NCI-H2081 (cell line): ENCODE measurements at regions not wholly inside any gene's neighbourhood (a gene's known extent, or its start where the extent isn't known, plus 50 kb on each side); places are given as distances from the start of the nearest gene placed in this dataset.
"Not testable (repeated sequence)": the region's sequence is repeated elsewhere in the genome, so short reads cannot be mapped to it uniquely, and the experiment has no call there.

Source experiments
- DNase-seq, 2 experiments: peaks; one replicate each; lab custom pipeline; 2025; lab: John Stamatoyannopoulos, UW

DNA sequence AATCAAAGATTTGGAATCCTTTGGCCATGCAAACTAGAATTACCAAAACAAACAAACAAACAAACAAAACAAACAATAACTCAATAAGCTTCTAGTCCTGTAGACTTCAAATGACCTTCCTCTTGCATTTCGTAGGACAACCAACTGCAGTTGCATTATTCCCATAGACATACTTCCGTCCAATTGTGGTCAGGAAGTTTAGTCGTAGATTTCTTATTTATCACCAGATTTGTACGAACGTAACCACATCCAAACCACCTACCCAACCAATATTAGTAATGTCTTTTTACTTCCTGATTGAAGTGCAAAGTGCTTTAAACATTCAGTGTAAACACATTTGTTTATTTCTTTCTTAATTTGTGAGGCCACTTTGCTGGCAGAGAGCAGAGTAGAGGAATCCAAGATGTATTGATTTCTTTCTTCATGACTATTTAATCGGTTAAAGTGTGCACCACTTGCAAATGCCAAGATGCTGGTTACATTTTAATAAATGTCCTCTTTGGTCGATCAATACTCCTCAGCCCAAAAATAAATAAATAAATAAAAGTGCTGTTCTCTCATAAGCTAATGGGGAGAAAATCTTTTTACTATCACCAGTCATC lies 1745.6 kb upstream of the CELF4 start:
- no peak for DNase-seq

DNA sequence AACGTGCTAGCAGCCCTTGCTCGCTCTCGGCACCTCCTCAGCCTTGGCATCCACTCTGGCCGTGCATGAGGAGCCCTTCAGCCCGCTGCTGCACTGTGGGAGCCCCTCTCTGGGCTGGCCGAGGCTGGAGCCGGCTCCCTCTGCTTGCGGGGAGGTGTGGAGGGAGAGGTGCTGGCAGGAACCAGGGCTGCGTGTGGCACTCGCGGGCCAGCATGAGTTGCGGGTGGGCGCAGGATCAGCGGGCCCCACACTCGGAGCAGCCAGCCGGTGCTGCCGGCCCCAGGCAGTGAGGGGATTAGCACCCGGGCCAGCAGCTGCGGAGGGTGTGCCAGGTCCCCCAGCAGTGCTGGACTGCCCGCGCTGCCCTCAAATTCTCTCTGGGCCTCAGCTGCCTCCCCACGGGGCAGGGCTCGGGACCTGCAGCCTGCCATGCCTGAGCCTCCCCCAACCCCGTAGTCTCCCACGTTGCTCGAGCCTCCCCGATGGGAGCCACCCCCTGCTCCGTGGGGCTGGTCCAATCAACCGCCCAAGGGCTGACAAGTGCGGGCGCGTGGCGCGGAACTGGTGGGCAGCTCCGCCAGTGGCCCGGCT lies 1743.4 kb upstream of the CELF4 start:
- DNase-seq: not testable (repeated sequence)

DNA sequence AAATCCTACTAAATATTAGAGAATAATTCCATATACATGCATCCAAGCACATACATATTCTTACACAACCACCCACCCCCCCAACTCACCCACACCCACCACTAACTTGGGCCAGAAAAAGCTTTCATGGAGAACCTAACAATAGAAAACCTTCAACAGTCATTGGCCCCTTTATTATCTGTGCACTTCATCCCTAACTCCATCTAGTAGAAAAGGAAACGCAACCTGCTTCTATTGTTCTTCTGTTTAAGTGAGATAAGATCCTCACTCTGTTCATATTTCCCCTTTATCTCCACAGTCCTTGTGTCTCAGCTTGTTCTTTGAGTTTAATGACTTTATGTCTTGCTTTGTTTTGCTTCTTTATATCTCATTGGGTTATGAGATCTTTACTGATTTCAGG lies 1740.2 kb upstream of the CELF4 start:
- no peak for DNase-seq

DNA sequence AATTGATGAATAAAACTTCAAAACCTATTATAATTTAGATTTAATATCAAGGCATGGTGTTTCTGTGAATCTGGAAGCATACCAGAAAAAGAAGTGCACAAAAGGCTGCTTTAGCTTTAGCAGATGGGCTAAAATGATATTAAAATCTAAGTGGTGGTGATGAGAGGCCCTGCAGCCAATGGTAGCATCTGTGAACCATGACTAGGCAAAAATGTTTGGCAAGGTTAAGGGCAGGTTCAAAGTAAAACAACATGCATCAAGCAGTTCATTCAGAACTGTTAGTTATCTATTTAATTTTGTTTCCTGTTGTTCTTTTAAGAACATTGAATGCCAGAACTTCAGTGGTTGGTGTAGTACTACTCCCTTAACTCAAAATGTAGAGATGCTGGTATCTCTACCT lies 1736.9 kb upstream of the CELF4 start:
- DNase-seq: no peak

DNA sequence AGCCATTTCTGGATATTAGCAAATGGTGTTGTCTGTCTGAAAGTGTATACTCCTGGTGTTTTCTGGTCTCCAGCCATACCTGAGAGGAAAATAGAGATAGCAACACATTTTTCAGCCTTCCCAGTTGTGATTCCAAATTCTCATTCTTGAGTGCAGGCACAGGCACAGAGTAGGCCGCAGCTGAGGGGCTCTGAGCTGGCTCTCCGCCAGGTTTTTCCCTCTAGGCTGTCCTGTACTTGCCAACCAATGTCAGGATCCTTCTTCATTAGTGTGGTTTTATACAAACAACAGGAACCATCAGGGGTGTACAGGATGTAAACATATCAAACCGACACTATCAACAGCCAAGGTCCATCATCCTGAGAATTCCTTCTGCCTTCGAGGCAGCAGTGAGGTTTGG lies 1733.6 kb upstream of the CELF4 start:
- no peak for DNase-seq

DNA sequence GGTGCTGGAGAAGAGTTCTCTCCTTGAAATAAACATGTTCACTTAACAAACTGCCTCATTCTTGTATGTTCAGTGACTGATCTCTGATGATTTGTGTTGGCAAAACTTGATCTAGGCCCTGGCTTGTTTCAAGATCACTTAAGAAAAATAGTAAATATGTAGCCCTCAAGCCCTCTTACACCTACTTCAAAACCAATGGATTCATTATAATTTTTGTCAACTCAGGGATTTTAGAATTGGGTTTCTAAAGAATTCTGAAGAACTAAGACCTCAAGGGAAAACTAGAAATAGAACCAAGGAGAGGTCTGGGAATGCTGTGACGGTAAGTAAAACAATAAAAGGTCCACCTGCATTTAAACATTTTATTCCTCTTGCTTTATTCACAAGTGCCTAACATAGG lies 1731.6 kb upstream of the CELF4 start:
- DNase-seq: no peak

DNA sequence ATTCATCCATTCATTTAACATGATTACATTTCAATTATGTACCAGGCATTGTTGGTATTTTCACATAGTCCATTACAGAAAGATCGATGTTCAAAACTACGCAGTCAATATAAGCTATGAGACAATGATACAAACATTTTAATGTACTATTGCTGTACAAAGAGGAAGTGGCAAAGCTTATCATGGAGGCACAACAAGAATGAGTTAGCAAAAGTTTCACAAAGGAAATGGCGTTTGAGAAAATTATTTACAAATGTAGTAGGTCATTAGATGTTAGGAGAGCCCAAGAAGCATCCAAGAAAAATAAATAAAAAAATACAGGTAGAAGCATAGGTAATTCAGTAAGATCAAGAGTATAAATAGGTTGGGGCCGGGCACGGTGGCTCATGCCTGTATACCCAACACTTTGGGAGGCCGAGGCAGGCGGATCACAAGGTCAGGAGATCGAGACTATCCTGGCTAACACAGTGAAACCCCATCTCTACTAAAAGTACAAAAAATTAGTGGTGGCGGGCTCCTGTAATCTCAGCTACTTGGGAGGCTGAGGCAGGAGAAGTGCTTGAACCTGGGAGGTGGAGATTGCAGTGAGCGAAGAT lies 1730.8 kb upstream of the CELF4 start:
- DNase-seq: no peak

DNA sequence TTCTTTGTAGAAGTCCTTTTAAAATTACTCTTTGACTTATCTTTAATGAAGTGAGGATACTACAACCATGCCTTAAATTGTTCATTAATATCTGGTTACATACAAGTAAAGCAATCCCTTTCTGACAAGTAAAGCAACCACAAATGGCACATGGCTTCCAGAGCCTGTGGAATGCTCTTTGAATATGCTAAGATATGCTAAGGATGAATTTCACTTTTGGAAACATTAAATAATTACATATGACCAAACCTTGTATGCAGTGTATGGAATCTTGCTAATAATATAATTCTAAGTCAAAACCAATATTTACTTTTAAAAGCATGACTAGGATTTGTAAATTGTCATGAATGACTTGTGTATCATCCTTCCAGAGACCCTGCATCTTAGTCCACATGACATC lies 1711.2 kb upstream of the CELF4 start:
- DNase-seq: no peak

DNA sequence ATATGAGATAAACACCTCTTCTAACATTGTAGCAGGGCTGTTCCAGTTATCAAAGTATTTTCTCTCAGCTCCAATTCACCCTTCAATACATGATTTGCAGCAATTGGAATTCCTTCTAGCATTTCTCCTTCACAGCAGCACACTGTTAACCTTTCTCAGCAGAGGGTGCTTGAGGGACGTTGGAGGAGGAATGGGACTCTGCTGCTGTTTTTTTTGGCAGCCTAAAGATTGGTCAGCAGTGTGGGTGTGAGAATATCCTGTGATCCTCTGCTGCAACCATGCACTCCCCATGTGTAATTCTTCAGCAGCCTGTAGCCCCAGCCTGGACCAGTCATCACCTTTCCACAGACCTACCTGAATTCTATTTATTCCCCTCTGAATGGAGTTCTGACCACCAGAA lies 1708.9 kb upstream of the CELF4 start:
- DNase-seq: no peak

DNA sequence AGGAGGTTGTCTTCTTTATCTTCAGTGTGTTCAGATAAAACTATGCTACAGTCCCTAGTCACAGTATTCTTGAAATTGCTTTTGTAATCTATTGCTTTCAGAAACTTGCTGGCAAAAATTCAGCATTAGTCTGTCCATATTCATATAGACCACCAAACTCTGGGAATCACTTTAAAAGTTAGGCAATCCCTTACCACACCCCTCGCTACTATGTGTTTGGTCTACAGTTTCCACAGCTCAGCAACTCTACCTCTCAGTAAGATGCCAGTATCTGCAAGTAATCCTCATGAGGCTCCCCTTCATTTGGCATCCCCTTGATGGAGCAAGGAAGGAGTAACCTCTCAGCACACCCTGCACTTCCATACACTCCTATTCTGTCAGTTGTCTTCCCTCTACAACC lies 1706.6 kb upstream of the CELF4 start:
- no peak for DNase-seq

DNA sequence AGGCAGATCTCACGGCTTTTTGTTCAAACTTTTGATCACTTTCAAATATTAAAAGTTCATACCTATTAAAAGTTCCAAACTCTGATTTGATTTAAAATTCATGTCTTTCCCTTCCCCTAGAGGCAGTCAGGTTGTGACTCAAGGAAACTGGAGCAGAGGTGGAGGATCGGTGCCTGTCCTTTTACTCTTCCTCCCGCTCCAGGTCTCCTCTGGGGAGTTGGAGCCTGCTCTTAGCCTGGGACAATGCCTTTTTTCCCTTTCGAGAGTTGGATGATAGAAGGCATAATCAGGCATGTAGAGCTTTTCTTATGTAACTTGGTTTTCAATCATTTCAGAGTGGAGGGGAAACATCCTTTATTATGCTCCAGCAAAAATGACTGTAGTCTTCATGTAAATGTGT lies 1706.1 kb upstream of the CELF4 start:
- no peak for DNase-seq

DNA sequence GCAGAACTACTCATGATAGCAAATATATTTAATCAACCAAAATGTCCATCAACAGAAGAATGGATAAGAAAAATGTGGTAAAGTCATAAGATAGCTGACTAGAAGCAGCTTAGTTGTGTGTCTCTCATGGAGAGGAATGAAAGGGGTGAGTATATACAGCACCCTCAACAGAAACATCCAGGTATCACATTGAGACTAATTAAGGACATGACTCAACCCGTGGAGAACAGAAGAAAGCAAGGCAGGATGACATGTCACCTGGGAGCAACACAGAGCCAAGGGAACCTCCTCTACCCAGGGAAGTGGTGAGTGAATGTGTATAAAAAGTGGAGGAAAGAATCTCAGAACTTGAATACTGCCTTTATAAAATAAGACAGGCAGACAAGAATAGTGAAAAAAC lies 1695.0 kb upstream of the CELF4 start:
- DNase-seq: no peak

DNA sequence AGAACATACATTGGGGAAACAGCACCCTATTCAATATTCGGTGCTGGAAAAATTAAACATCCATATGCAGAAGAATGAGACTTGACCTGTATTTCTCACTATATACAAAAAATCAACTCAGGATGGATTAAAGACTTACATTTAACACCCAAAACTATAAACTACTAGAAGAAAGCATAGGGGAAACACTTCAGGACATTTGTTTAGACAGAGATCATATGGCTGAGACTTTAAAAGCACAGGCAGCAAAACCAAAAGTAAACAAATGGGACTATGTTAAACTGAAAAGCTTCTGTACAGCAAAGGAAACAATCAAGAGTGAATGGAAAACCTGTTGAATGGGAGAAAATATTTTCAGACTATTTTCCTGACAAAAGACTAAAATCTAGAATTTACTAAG lies 1694.1 kb upstream of the CELF4 start:
- DNase-seq: no peak

DNA sequence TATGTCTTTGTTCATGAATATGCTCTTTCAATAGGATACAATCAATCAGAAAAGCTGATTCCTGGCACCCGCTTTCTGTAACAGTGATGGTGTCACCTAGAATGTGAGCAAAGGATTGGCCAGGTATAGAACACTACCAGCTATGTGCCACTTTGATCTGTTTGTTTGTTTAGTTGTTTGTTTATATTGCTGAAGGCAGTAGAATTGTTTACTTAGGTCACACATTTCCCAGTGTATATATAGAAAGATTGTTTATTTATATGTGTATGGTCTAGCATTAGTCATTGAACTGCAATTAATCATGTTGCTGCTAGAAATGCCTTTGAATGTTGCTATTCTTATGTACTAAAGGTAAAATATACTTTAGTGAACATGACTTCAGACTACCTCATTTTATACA lies 1678.6 kb upstream of the CELF4 start:
- DNase-seq: no peak

DNA sequence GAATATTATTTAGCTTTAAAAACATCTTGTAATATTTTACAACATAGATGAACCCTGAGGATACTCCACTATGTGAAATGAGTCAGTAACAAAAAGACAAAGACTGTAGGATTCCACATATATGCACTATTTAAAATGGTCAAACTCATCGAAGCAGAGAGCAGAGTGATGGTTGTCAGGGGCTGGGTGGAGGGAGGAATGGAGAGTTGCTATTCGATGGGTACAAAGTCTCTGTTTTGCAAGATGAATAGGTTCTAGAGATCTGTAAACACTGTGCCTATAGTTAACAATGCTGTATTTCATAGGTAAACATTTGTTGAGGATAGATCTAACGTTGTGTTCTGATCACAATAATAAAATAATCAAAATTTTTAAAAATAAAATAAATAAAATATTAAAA lies 1675.9 kb upstream of the CELF4 start:
- DNase-seq: no peak

DNA sequence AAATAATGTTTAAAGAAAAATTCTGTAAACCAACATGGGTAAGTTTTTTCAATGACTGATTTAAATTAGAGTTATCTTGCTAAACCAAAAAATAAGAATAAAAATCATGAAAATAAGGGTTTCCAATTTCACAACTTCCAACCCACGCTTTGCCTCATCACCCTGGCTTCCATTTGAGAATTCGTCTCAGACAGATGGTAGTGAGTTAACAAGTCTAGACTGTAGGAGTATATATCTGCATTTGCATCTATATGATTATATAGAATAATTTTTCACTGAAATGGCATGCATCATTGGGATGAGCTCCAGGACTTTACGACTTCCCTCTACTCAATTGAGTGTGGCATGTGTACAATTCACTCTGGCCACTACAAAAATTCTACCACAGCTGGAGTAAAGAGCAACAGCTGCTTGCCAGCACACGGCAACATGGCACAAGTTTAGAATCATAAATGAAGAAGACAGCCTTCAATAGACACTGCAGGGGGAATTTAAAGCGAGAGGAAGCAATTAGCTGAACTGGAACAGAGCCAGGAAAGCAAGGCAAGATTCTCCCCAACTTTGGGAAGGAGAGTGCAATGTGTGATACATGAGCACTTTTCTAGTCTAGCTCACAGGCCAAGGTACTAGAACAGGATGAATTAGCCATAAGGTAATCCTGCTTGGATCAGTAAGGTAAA lies 1673.5 kb upstream of the CELF4 start:
- no peak for DNase-seq

DNA sequence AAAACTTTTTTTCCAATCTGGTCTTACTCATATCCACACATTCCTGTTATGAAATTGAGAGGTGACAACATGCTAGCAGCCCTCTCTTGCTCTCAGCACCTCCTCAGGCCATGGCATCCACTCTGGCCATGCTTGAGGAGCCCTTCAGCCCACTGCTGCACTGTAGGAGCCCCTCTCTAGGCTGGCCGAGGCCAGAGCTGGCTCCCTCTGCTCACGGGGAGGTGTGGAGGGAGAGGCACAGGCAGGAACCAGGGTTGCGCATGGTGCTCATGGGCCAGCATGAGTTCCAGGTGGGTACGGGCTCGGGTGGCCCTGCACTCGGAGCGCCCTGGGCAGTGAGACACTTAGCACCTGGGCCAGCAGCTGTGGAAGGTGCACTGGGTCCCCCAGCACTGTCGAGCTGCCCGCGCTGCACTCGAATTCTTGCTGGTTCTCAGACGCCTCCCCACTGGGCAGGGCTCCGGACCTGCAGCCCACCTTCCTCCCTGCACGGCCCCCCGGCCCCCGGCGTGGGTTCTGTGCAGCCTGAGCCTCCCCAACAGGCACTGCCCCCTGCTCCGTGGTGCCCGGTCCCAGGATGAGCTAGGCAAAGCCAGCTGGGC lies 1669.6 kb upstream of the CELF4 start:
- DNase-seq: no peak

DNA sequence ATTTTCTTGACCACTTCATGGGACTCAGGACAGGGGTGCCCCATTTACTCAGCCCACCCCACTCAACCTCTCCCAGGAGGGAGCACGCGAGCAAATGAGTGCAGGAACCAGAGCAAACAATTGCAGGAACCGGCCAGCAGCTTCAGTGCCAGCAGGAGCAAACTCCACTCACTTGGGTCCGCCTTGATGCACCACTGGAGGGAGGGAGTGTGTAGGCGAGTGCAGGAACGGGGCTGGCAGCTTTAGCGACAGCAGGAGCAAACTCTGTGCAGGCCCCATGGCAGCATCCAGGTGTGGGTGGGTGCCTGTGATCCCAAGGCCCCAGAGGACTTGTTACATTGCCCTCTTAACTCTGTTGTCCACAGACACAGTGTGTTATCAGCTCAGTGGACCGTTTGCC lies 1667.3 kb upstream of the CELF4 start:
- no peak for DNase-seq

DNA sequence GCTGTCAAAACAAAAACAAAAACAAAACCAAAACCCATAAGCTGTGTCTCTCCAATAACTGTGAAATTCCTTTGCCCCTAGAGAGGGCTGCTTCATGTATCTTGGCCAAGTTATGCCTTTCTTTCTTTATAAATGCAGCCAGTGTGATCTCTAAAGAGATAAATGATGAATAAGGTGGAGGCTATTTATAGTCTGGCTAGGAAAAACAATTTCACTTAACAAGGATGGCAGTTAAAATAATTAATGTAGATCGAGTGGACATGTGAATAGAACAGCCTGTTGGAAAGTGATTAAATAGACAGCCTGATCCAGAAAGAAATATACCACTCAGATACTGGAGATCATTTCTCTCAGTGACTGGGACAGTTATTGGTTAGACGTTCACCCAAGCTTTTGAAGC lies 1666.9 kb upstream of the CELF4 start:
- DNase-seq: no peak

DNA sequence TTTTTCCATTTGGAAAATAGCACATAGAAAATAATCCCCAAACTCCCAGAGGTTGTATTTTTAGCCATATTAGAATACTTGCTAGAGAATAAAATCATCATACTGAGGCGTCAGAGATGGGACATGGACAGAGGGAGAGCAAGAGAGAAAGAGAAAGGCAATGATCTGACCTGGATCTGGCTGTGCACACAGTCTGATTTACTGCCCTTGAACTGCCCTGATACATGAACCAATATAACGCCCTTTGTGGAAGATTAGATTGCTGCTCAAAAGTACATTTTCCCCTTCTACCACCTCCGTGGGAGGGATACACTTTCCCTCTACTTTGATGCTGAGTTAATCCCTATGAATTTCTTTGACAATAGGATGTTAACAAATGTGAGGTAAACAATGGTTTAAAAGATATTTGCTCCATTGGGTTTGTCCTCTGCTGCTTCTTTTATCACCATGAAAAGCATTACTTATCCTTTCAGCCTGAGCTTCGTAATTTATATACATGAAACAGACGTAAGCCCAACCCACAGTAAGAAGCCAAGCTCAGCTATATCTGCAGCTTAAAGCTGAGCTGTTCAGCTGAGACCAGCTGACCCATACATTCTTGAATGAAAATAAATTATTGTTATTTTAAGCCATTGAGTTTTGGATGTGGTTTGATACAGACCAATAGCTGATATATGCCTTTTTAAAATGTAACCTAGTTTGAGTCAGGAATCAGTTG lies 1664.6 kb upstream of the CELF4 start:
- DNase-seq: no peak

DNA sequence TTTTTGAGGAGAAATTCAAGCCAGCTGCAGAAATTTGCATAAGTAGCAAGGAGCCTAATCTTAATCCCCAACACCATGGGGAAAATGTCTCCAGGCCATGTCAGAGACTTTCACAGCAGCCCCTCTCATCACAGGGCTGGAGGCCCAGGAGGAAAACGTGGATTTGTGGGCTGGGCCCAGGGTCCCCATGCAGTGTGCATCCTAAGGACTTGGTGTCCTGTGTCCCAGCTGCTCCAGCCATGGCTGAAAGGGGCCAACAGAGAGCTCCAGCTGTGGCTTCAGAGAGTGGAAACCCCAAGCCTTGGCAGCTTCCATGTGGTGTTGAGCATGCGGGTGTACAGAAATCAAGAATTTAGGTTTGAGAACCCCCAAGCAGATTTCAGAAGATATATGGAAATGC lies 1662.2 kb upstream of the CELF4 start:
- not testable (repeated sequence) for DNase-seq

DNA sequence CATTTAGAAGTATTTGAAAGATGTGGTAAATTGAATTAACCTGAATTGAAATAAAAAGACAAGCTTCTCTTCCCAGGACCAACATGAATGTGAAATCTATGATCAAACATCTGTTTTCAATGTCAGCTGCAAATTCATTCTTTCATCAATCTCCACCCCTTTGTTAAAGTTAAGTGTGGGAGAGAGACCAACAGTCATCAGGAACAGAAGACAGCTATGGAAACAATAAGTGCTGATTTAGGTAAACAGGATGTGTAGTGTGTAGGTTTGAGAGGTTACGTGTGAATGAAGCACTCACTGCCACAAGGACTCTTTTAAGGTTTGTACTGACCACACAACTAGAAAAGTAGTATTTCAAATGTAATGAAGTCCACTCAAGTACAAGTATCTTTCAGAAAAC lies 1659.8 kb upstream of the CELF4 start:
- no peak for DNase-seq
